HG02798 (cell line): ENCODE measurements at regions not wholly inside any gene's neighbourhood (a gene's known extent, or its start where the extent isn't known, plus 50 kb on each side); places are given as distances from the start of the nearest gene placed in this dataset.

Experiments used
- ATAC-seq: cut with Tn5 transposase; IDR thresholded peaks from one replicate; pipeline ENCODE4 v1.9.1; 2021; ENCODE audit warnings: mild to moderate bottlenecking; ENCODE audit not compliant: unreplicated experiment, poor library complexity

DNA sequence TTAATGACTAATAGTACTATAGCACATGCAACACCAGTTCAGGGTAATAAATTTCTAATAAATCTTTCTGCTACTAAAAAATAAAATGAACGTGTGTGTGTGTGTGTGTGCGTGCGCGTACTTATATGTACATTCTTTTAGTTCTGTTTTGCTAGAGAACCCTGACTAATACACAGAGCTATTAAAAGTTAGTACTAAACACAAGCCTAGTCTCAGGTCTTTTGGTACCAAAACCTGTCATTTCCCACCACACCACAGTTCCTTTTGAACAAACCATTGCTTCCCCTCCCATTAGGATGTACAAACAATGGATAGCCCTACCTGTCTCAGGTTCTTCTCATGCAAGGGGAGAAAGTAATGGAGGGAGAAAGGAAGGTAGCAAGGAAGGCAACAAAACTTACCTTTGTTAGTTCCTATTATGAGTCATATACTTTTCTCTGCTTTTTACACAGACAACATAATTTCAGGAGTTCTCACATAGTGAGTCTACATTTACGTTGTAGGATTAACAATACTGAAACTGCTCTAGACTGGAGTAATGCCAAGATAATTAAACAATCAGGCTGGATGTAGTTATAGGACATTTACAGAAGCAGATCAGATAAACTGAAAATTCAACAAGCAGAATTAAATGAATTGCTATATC is 427.2 kb downstream of the KCNJ3 start:
- no peak for ATAC-seq

DNA sequence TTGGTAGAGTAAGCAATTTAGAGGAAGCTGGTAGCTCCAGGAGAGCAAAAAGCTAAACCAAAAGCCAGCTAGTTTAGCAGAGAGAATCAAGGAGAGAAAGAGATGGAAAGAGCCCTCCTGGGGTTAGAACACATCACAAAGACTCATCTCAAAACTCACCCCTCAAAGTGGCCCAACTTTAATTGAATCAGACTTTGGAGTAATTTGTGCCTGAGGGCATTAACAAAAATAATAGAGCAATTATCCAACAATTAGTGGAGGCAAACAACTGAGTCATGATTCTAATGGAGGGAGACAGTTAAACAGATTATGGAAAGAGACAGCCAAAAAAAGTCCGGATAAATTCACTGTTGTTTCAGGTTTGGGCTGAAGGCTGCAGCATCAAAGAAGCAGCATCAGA is 417.4 kb downstream of the KCNJ3 start:
- ATAC-seq, result no peak

DNA sequence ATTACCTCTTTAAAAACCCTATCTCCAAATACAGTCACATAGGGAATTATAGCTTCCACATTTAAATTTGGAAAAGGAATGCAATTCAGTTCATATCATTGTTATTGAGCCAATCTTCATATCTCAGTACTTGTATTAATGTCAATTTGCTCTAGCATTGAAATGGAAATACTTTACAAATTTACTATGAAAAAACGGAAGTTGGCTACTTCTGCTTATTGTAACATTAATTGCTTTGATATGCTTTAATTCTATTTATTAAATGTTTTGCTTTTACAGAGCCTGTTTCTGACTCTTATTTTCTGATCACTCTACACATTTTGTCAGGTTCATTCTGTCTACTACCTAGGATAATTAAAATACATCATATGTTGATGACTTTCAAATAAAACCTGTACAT is 412.6 kb downstream of the KCNJ3 start:
- no peak for ATAC-seq

DNA sequence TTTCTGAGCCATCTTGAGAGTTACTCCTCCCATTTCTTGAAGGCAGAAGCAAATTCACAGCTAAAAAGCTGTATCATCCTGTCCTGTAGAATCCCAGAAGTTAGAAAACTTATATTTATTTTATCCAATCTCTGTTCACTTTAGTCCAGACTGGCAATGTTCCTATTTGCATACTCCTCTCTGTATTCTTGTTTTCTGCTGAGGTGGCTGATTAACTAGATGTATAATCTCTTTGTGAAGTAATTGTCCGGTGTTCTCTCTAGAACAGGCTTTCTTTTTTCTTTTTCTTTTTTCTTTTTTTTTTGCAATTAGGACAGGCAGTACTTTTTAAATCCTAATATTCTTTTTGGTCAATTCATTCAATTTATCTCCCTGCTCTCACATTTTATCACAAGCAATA is 411.0 kb downstream of the KCNJ3 start:
- ATAC-seq, result no peak

DNA sequence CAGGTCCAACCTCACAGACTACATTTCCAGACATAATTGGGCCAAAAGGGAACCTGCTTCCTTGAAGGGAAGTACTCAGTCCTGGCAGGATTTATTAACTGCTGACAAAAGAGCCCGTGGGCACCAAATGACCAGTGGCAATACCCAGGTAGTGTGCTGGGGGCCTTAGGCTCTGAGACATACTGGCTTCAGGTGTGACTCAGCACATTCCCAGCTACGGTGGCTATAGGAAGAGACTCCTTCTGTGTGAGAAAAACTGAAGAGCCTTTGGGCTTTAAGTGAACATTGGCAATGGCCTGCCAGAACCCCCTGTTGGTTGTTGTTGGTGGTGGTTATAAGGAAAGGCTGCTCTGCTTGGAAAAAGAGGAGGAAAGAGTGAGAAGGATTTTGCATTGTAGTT is 401.8 kb downstream of the KCNJ3 start:
- ATAC-seq, result no peak

DNA sequence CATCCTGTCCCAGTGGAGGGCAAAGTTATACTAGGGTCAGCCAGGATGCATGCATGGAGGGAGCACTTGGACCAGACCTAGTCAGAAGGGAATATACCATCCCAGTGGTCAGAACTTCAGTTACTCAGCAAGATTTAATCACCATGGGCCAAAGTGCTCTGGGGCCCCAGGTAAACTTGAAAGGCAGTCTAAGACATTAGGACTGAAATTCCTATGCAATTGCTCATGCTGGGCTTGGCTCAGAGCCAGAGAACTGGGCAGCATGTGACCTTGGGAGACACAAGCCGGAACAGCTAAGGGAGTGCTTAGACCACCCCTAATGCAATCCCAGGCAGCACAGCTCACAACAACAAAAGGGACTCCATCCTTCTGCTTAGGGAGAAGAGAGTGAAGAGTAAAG is 401.3 kb downstream of the KCNJ3 start:
- no peak for ATAC-seq

DNA sequence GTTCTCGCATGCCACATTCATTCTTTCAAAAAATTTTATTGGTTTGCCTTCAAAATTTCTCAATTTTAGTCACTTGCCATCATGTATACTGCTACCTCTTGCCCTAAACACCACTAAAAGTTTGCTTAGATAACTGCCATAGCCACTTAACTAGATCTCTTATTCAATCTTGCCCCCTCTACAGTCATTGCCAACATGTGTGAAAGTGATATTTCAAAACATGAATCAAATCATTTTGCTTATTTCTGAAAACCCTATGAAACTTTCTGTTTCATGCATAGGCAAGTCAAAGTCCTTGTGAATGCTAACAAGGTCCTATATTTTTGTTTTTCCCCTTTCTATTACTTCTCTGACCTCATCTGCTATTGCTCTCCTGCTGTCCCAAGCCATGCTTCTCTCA is 397.1 kb downstream of the KCNJ3 start:
- ATAC-seq, result peak; percentile 33

DNA sequence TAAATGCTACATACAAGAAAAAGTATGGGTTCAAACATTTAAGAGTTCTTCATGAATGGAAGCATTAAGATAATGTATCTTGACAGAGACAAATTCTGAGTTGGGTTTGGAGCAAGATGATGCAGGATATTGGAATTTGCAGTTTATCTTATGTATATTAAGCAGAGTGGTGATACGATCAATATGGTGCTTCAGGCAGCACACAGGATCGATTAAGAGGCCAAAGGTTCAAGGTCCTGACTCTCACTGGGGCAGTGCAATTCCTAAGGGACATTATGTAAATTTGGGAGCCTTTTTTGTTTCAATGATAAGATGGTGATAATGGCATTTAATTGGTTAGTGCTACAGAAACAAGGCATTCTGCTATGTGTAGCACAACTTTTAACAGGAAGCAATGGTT is 381.9 kb downstream of the KCNJ3 start:
- ATAC-seq, result no peak

DNA sequence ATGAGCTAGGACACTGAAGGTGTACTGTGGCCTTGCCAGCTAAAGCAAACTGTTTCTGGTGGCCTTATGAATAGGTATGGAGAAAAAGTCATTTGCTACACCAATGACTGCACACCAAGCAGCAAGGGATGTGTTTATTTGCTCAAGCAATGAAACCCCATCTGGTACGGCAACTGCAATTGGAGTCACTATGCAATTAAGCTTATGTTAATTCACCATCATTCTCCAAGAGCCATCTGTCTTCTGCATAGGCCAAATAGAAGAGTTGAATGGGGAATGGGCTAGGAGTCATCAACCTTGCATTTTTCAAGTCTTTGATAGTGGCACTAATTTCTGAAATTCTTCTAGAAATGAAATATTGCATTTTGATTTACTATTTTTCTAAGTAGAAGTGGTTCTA is 372.0 kb downstream of the KCNJ3 start:
- no peak for ATAC-seq

DNA sequence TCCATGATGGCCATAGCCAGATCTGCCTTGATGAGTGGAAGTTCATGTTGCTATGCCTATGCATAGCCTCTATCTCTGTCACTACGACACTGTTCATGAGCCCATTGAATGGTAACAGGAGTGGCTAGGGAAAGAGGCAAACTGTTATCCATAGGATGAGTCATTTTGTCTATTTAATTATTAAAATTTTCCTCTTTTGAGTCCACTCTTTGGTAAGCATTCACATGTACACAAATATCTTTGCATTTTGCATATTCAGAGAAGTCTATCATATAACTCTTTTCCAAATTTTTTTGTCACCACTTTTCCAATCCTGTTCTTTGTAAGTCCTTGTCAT is 364.4 kb downstream of the KCNJ3 start:
- no peak for ATAC-seq

DNA sequence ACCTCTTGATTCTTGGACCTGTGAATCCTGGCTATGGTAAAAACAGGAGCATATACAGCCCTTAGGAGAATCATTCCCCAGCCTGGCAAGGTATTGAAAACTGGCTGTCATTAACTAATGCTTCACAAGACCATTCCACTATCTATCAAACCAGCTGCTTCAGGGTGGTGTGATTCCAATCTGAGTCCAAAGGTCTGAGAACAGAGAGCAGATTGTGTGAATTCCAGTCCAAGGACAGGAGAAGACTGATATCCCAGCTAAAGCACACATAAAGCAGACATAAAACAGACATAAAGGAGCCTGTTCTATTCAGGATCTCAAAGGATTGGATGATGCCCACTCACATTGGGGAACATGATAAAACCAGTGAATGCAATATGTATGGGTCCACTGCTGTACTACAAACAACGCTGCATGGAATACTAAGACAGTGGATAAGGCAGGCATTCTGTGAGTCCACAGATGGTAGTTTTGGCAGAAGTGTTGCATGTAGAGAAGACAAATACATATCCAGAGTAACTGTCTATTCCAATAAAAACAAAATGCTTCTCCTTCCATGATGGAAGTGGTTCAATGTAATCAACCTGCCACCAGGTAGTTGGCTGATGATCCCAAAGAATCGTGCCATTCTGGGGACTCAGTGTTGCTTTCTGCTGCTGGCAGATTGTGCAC is 363.9 kb downstream of the KCNJ3 start:
- ATAC-seq, result no peak

DNA sequence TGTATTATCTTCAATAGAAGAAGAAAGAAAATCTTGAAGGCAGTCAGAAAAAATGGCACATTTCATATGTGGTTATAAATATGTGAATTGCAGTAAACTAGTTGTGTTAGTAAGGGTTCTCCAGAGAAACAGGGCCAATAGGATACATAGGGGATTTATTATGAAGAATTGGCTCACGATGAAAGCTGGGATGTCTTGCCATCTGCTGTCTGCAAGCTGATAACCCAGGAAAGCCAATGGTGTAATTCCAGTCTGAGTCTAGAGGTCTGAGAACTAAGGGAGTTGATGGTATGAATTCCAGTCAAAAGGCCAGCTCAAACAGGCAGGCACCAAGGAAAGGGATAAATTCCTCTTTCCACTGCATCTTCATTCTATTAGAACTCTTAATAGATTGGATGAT is 362.4 kb downstream of the KCNJ3 start:
- ATAC-seq, result no peak

DNA sequence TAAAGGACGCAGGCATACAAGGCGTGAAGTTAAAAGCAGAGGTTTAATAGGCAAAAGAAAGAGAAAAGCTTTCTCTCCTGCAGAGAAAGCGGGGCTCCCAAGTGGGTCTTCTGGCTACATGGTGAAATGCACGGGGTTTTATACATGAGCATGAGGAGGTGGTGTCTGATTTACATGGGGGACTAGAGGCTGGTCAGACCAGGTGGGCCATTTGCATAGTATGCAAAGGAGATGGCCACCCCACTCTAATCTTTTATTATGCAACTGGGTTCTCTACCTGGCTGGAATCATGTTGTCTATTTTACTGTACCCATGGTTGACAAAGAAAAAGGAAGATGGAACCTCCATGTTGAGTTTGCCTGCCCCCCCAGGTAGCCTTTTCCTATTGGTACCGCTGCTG is 356.2 kb downstream of the KCNJ3 start:
- no peak for ATAC-seq

DNA sequence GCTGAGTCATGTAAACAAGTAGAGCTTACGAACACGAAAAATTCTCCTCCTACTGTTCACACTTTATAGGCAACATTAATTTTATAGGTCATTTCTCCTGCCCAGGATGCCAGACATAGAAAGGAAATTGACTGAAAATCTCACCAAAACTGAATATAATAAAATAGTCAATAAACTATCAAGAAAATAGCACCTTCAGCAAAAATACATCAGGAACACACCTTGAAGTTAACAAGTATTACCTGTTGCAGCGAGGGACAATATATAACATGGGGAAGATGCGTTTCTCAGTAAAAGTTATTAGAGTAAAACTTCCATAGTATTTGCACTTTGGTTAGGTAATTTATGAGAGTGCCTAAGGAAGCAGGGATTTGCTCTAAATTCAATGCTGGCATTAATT is 344.6 kb downstream of the KCNJ3 start:
- no peak for ATAC-seq

DNA sequence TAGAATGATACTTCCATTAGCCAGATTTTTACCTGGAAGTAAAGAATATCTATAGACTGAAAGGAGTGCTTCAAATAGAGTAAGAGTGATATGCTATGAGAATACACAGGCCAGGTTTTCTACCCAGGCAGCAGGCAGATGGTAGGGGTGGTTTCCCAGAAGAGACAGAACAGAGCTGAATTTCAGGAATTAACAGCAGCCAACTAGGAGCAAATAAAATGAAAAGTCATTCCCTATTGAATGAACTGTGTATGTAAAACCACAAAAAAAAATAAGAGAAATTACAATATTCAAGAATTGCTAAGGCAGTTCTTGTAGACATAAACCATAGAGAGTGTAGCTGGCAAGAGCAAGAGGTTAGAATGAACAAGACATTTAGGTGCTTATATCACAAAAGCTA is 336.8 kb downstream of the KCNJ3 start:
- ATAC-seq, result no peak

DNA sequence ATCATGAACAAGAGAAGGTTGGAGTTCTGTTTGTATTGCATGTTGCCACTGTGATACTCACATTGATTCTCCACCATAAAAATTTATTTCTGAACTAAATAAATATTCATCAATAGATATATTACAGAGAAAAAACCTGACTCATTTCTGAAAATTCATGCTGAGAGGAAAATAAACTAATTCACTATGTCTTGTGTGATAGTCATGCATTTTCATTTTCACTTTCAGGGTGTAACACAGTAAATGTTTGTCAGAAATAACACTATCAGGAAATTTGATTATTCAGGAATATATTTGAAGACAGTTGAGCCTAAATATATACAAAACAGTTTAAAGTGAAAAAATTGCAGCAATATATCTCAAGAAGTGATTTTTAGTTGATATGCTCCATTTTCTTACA is 335.2 kb downstream of the KCNJ3 start:
- peak; percentile 87 for ATAC-seq

DNA sequence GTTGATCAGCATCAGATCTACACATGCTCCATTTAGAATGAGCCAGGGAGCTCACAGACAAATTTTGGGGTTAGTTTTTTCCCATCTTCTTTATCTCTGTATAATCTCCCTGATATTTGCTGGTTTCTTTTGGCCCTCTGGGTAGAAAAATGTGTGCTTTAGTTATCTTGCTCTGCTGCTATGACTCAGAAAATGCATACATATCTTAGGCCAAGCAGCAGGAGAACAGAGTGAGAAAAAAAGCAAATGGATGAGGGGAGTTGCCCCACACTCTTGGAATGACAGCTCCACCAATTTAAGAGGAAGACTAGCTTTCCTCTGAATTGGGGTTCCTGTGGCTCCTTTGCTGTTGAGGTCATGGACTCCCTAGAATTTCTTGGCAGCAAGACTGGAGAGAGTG is 331.8 kb downstream of the KCNJ3 start:
- no peak for ATAC-seq

DNA sequence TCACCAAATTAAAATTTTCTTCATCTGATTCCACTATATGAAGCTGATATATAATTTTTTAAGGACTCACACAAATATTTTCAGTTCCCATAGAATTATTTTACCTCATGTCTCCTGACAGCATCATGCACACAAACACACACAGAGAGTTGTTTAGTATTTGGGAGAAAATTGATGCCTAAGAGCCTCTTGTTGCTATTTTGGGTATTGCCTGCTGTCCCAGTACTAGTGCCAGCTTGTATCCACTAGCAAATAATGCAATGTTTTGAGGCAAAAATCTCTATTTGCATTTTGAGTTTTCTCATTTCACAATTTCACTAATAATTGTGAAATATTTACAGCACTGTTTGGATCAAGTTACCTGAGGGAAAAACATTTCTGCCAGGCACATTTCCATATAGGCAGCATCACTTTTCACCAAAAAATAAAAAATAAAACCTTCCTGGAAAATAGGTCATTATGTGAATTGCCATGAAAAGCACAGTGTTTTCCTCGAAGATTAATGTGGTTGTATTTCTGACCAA is 328.2 kb downstream of the KCNJ3 start:
- ATAC-seq, result no peak

DNA sequence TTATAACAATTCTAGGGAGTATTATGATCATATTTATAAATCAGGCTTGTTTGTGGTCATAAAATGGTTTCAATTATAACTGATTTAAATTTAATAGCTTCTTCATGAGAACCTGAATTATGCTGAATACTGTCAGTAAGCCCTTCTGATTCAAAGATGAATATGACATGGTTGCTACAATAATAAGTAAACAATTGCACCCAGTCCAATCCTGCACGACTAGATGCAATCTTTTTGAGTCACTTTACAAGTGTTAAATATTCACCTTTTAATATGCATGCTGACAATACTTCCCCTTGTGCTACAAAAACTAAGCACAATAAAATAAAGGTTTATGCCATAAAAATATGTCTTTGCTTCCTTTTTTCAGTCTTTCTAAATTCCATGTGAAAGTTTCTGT is 325.2 kb downstream of the KCNJ3 start:
- no peak for ATAC-seq

DNA sequence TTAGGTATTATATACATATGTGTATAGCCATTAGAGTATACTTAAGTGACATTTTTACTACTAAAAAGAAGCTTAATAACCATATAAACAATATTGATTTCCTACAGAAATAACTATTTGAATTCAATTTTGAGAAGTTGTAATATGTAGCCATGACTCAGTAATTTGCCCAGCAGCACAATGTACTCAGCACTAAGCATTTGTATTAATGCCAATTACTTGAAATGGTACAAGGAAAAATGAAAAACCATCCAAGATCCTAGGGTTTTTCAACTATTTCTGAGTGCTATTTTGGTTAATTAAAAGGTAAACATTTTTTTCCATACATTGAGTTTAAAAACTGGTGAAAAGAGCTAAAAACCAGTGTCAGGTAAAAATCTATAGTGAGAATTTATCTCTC is 324.0 kb downstream of the KCNJ3 start:
- no peak for ATAC-seq

DNA sequence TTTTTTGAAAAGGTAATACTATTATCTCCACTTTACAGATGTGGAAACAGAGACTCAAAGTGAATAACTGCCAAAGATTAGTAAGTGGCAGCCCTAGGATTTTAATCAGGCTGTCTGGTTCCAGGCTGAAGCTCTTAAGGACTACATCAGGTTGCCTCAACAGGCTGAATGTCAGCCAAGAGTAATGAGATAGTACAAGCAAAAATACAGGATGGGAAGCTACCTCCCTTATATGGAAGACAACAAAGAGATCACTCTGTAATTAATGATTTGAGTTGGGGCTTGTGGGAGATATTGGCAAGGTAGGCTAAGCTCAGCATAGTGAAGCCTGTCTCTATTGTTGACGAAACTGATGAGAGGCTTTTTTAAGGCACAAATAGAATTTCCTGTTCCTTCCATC is 323.1 kb downstream of the KCNJ3 start:
- ATAC-seq, result no peak

DNA sequence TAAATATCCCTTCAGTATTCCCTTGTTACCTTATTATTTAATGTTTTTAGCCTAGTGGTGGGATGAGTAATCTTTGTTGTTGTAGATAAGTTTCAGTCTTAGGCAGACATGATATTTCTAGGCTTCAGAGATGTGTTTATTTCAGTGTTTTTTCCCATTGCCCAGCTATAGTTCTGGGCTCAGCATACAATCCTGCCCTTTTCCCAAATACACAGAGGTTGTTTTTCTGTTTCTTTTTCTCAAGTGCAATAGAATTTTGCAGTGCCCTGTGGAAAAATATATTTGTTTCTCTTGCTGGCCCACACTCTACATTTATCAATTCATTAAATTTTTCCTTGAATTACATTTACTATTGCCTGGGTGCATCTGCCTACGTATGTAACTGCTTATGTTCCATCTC is 321.8 kb downstream of the KCNJ3 start:
- ATAC-seq, result no peak
